ACC112 (cell line): ENCODE measurements at regions not wholly inside any gene's neighbourhood (a gene's known extent, or its start where the extent isn't known, plus 50 kb on each side); places are given as distances from the start of the nearest gene placed in this dataset.
A peak's percentile ranks its signal among the peaks of the same experiment; 100 is the strongest.

Experiments
- H2AFZ ChIP-seq: fragments of 200-600 bp; sonication (generic); one replicate; pipeline ENCODE4 v1.6.0; 2017; ENCODE audit warnings: antibody characterized with exemption, low read length; ENCODE audit not compliant: unreplicated experiment
- H3K27ac ChIP-seq: fragments of 200-600 bp; sonication (generic); 2 replicates; pipeline ENCODE4 v1.5.1; 2014; ENCODE audit warnings: low read depth, mild to moderate bottlenecking, antibody characterized with exemption, low read length, moderate library complexity
- H3K27me3 ChIP-seq: fragments of 200-600 bp; sonication (generic); 2 replicates; pipeline ENCODE4 v1.6.1; 2014; ENCODE audit warnings: mild to moderate bottlenecking, antibody characterized with exemption, low read length, moderate library complexity, mixed read lengths; ENCODE audit not compliant: insufficient read depth
- H3K36me3 ChIP-seq: fragments of 200-600 bp; sonication (generic); 2 replicates; pipeline ENCODE4 v1.6.1; 2016; ENCODE audit warnings: mild to moderate bottlenecking, antibody characterized with exemption, low read length, moderate library complexity, mixed read lengths; ENCODE audit not compliant: insufficient read depth
- H3K4me1 ChIP-seq: fragments of 200-600 bp; sonication (generic); one replicate; pipeline ENCODE4 v1.6.1; 2016; ENCODE audit warnings: low read length, mixed read lengths; ENCODE audit not compliant: insufficient read depth, unreplicated experiment, control insufficient read depth
- H3K4me3 ChIP-seq: fragments of 200-600 bp; sonication (generic); 2 replicates; pipeline ENCODE4 v1.5.1; 2014; ENCODE audit warnings: mild to moderate bottlenecking, low read depth, low read length
- H3K79me2 ChIP-seq: fragments of 200-600 bp; sonication (generic); one replicate; pipeline ENCODE4 v1.6.0; 2016; ENCODE audit warnings: low read length; ENCODE audit not compliant: control insufficient read depth, unreplicated experiment, insufficient read depth

GRCh38 chr2:67799886-67800285 is 262.9 kb downstream of the C1D start:
- Histone ChIP-seq H2AFZ (no peak overlapping the region), H3K27ac (no peak overlapping the region), H3K79me2 (no peaks in the 10 kb centered on the region), H3K27me3 (no peaks in the 10 kb centered on the region), H3K4me1 (peaks cover 18% of the 10 kb centered on the region), H3K36me3 (no peaks in the 10 kb centered on the region), H3K4me3 (no peak overlapping the region)

- H3K4me3 ChIP-seq: no peak overlapping the region
- no peak overlapping the region for H3K27ac ChIP-seq
- H3K79me2 ChIP-seq: no peaks in the 10 kb centered on the region
- no peak overlapping the region for H2AFZ ChIP-seq
- H3K27me3 ChIP-seq: no peaks in the 10 kb centered on the region; the same call in 1 of the 2 replicates
- peaks cover 18% of the 10 kb centered on the region for H3K4me1 ChIP-seq
- 0 out of 2 replicates have a peak, but pooled peaks cover 3% of the 10 kb centered on the region for H3K36me3 ChIP-seq
These were observed 260.5 kb downstream of the C1D start for GRCh38 chr2:67802291-67802690.

GRCh38 chr2:67802824-67803223 is 260.0 kb downstream of the C1D start:
- Histone ChIP-seq H3K27ac (no peak overlapping the region), H3K79me2 (no peaks in the 10 kb centered on the region), H3K4me3 (no peak overlapping the region), H3K27me3 (no peaks in the 10 kb centered on the region; the same call in 1 of the 2 replicates), H3K4me1 (peaks cover 13% of the 10 kb centered on the region), H2AFZ (no peak overlapping the region), H3K36me3 (0 out of 2 replicates have a peak, but pooled peaks cover 3% of the 10 kb centered on the region)

GRCh38 chr2:67806816-67807215 is 256.0 kb downstream of the C1D start:
- Histone ChIP-seq H2AFZ (no peak overlapping the region), H3K27ac (no peak overlapping the region), H3K79me2 (no peaks in the 10 kb centered on the region)

GRCh38 chr2:67808112-67808511 is 254.7 kb downstream of the C1D start:
- H3K27me3 ChIP-seq: no peaks in the 10 kb centered on the region; the same call in 1 of the 2 replicates
- no peak overlapping the region for H3K4me3 ChIP-seq
- peaks cover 3% of the 10 kb centered on the region for H3K4me1 ChIP-seq
- 0 out of 2 replicates have a peak, but pooled peaks cover 3% of the 10 kb centered on the region for H3K36me3 ChIP-seq
- no peak overlapping the region for H2AFZ ChIP-seq
- H3K27ac ChIP-seq: no peak overlapping the region
- H3K79me2 ChIP-seq: no peaks in the 10 kb centered on the region

More at GRCh38 chr2:67806816-67807215, 256.0 kb downstream of the C1D start:
- 0 out of 2 replicates have a peak, but pooled peaks cover 3% of the 10 kb centered on the region for H3K36me3 ChIP-seq
- H3K27me3 ChIP-seq: no peaks in the 10 kb centered on the region; the same call in 1 of the 2 replicates
- H3K4me3 ChIP-seq: no peak overlapping the region
- peaks cover 3% of the 10 kb centered on the region for H3K4me1 ChIP-seq

- H3K4me3 ChIP-seq: no peak overlapping the region
- no peaks in the 10 kb centered on the region for H3K79me2 ChIP-seq
- H3K27me3 ChIP-seq: no peaks in the 10 kb centered on the region
- no peaks in the 10 kb centered on the region for H3K36me3 ChIP-seq
- H3K4me1 ChIP-seq: no peaks in the 10 kb centered on the region
- H3K27ac ChIP-seq: no peak overlapping the region
- no peak overlapping the region for H2AFZ ChIP-seq
These were observed 250.1 kb downstream of the C1D start for GRCh38 chr2:67812682-67813081.

GRCh38 chr2:67823726-67824125 is 239.1 kb downstream of the C1D start:
- no peaks in the 10 kb centered on the region for H3K27me3 ChIP-seq
- H2AFZ ChIP-seq: no peak overlapping the region
- H3K4me3 ChIP-seq: no peak overlapping the region

GRCh38 chr2:67824186-67824585 is 238.6 kb downstream of the C1D start:
- no peaks in the 10 kb centered on the region for H3K27me3 ChIP-seq

More at GRCh38 chr2:67823726-67824125, 239.1 kb downstream of the C1D start:
- Histone ChIP-seq H3K4me1 (peaks cover 14% of the 10 kb centered on the region), H3K36me3 (no peaks in the 10 kb centered on the region), H3K27ac (no peak overlapping the region), H3K79me2 (no peaks in the 10 kb centered on the region)

GRCh38 chr2:67825476-67825875 is 237.3 kb downstream of the C1D start:
- H3K27me3 ChIP-seq: no peaks in the 10 kb centered on the region
- H3K4me3 ChIP-seq: peak overlapping the region; percentile 22; the same call in 1 of the 2 replicates
- peaks cover 14% of the 10 kb centered on the region for H3K4me1 ChIP-seq
- H3K36me3 ChIP-seq: no peaks in the 10 kb centered on the region
- peak overlapping the region; percentile 94 for H2AFZ ChIP-seq
- peak overlapping the region; percentile 53 for H3K27ac ChIP-seq
- no peaks in the 10 kb centered on the region for H3K79me2 ChIP-seq

More at GRCh38 chr2:67824186-67824585, 238.6 kb downstream of the C1D start:
- Histone ChIP-seq H3K36me3 (no peaks in the 10 kb centered on the region), H3K27ac (no peak overlapping the region), H3K4me3 (no peak overlapping the region), H3K79me2 (no peaks in the 10 kb centered on the region), H3K4me1 (peaks cover 14% of the 10 kb centered on the region), H2AFZ (no peak overlapping the region)

- Histone ChIP-seq H3K27me3 (no peaks in the 10 kb centered on the region), H2AFZ (no peak overlapping the region), H3K79me2 (no peaks in the 10 kb centered on the region), H3K4me3 (no peak overlapping the region), H3K36me3 (no peaks in the 10 kb centered on the region), H3K27ac (no peak overlapping the region), H3K4me1 (peaks cover 14% of the 10 kb centered on the region)
These were observed 234.7 kb downstream of the C1D start for GRCh38 chr2:67828066-67828465.

- peaks cover 14% of the 10 kb centered on the region for H3K4me1 ChIP-seq
- H3K4me3 ChIP-seq: no peak overlapping the region
- no peaks in the 10 kb centered on the region for H3K27me3 ChIP-seq
- H2AFZ ChIP-seq: no peak overlapping the region
- no peaks in the 10 kb centered on the region for H3K36me3 ChIP-seq
- no peak overlapping the region for H3K27ac ChIP-seq
- H3K79me2 ChIP-seq: no peaks in the 10 kb centered on the region
These were observed 233.3 kb downstream of the C1D start for GRCh38 chr2:67829470-67829869.
